GM18507 (cell line): ENCODE measurements at regions not wholly inside any gene's neighbourhood (a gene's known extent, or its start where the extent isn't known, plus 50 kb on each side); places are given as distances from the start of the nearest gene placed in this dataset.

Experiments used
- DNase-seq: peaks from one replicate; pipeline ENCODE4 v3.0.0; 2011; ENCODE audit warnings: low read depth; ENCODE audit not compliant: insufficient read length; ENCODE audit errors: extremely low spot score
- FAIRE-seq: peaks from 2 replicates; lab custom pipeline; 2011; peaks lifted over from hg19 to GRCh38; lab: Jason Lieb, UNC

DNA sequence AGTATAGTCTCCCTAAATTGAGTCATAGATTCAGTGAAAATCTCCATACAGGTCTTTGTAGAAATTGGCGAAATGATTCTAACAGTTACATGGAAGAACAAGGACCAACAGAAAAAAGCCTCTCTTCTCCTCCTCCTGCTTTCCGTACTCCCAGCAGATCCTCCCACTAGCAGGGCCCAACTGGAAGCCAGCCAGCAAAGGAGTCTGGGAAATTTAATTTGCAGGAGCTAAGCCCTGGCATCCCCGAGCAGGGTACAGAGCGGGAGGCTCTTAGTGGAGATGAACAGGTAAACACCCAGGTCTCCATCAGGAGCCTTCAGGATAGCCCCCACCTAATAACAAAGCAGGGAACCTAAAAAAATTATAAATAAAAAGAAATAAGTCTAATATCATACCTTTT, 1473.8 kb downstream of the TBC1D22A start:
- DNase-seq, result no peak
- no peak for FAIRE-seq

DNA sequence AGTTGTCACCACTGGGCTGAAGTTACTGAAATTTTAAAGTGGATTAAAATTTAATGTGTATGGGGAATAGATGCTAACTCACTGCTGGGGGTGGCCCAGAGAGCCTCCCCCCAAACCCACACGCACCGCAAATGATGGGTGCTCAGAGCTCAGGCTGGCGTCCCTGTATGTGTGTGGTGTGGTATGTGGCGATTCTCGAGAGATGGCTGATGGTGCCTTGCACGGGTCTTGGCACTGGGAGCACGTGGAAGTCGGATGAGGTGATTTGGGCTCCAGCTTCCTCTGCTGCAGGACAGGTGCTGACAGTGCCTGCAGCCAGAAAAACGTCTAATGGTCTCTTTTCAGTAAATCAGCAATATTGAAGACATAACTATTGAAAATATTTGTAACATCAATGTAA, 1473.3 kb downstream of the TBC1D22A start:
- FAIRE-seq (no peak), DNase-seq (no peak)

DNA sequence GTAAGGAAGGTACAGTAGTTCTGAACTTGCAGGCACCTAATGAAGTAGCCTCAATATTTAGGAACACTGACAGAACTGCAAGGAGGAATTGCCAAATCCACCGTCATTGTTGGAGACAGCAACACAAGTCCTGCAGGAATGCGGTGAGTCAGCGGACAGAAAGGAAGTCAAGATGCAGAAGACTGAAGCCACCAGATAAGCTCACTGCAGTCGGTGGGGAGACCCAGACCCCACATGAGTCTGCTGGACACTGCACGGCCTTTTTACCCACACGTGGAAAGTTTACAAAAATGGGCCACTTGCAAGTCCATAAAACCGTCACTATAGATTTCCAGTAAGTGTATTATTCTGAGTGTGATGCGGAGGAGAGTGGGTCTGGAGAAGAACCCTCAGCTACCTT, 1471.6 kb downstream of the TBC1D22A start:
- DNase-seq (no peak), FAIRE-seq (no peak)

DNA sequence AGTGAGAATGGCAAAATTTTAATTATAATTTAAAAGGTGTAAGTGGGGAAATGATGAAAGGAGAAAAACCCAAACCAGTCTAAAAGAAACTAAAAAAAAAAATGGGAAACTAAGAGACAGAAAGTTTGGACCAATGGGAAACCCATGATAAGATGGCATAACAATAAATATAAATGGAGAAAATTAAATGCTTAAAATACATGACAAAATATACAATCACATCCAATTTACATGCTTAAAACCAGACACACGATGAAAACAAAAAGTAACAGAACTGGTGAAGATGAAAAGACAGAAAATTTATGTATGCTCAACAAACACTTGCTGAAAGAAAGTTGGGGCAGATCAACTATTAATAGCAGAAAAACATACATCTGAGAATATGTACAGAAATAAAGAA, 1471.1 kb downstream of the TBC1D22A start:
- DNase-seq (no peak), FAIRE-seq (no peak)

DNA sequence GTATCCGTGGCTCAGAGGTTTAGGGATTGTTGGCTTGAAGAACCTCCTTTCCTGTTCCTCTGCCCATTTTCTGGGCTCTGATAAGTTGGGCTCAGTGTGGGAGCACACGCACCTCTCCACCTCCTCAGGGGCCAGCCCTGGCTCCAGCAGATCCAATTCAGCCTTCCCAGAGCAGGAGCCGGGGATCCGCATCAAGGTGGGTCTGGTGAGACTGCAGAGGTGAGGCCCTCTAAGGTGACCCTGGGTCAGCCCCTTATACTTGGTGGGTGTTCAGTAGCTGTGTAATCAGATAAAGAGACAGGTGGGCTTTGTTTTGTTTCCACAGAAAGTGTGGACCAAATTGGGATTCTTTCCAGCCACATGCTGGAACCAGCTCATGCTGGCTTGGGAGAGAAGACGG, 1466.0 kb downstream of the TBC1D22A start:
- DNase-seq, result no peak
- FAIRE-seq, result no peak

DNA sequence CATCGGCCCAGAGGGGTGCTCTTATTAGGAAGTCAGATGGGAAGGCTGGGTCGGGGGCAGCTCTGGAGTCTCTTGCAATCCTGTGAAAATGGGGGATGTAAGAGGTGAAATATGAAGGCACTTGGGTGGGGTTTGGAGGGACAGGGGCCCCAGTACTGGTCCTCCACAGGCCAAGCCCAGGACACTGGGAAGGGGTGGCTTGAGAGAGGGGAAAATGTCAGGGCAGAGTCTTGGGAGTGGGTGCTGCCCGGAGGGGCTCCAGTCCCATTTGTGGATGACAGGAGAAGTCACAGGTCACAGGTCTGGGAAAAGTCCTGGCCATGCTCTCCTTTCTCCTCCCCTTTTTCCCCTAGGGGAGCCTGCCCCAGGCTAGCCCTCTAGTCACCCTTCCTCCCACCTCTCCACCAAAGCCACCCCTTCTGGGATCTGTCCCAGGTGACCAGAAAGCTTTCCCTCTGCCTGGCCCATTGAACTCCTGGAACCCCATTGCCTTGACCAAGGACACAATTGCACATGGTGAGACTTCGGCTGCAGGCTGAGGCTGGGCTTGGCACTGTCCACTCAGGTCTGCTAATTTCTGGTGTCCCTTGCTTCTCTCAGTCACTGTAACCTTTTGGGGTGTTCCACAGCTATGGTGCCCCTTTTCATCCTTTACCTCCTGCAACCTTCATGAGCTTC, 1465.0 kb downstream of the TBC1D22A start:
- FAIRE-seq (no peak), DNase-seq (no peak)

DNA sequence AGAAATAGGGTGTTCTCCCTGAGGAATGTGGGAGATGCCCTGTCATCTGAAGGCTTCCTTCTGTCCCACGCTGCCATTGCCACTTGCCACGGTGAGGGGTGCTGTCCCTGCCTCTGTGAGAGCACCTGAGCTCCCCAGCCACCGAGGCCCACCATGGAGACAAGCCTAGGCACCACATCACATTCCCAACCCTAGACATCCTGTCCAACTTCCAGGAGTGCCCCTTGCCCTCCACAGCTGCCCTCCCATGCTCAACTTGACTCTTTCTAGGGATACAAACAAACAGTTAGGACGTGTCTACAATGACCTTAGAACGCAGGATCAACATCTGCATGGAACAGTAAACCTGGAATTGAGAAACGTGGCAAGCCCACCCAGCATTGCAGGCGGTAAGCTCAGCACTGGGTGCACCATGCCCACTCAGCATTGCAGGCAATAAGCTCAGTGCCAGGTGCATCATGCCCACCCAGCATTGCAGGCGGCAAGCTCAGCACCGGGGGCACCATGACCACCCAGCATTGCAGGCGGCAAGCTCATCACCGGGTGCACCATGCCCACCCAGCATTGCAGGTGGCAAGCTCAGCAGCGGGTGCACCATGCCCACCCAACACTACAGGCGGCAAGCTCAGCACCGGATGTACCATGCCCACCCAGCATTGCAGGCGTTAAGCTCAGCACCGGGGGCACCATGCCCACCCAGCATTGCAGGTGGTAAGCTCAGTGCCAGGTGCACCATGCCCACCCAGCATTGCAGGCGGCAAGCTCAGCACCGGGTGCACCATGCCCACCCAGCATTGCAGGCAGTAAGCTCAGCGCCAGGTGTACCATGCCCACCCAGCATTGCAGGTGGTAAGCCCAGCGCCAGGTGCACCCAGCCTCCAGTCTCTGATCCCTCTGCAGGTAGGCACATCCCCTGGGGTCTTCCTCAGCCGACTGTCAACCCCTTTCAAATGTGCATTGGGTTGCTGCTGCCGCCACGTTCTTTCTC, 1463.9 kb downstream of the TBC1D22A start:
- DNase-seq (no peak), FAIRE-seq (no peak)

DNA sequence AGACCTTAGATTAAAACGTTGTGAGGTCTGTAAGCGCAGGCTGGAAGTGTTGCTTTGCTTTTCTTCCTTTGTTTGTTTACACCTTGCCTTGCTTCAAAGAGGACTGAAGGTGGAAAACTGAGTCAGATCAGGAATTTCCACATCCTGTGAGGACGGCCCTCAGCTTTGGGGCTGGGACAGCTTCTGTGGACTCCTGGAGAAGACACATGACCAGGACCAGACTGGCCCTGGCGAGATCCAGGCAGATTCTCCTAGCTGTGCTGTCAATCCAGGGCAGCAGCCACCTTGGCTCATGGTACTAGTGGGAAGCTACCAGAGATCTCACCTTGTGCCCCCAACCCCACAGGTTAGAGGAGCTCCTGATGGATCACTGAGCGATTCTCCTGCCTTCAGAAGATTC, 1461.9 kb downstream of the TBC1D22A start:
- DNase-seq (no peak), FAIRE-seq (no peak)

DNA sequence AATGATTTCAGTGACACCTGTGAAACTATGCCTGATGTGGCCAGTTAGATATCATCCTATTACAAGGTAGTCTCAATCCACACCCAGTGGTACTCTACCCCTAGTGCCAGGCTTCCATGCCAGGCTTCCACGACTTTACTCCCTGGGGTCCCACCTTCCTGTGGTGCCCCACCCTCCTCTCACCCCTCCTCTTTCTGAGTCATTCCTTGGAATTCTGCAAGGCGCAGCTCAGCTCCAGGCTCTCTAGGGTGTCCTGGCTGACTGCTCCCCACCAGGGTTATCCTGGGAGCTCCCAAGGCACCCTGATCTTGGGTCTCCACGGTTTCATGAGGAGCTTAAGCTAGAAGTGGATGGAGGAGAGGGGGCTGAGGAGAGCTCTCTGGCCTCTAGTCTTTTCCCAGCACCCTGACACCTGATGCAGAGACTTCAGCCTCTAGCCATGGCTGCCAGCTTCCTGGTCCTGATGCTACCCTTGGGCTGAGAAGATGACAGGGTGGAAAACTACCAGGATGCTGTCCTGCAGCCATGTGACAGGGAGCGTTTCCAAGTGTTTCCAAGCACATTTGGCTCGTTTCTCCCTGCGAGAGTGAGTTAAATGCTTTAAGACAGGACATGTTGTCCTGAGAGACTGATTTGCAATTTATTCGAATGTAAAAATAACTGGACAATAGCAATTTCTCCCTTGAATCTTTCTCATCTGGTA, 1461.2 kb downstream of the TBC1D22A start:
- no peak for DNase-seq

DNA sequence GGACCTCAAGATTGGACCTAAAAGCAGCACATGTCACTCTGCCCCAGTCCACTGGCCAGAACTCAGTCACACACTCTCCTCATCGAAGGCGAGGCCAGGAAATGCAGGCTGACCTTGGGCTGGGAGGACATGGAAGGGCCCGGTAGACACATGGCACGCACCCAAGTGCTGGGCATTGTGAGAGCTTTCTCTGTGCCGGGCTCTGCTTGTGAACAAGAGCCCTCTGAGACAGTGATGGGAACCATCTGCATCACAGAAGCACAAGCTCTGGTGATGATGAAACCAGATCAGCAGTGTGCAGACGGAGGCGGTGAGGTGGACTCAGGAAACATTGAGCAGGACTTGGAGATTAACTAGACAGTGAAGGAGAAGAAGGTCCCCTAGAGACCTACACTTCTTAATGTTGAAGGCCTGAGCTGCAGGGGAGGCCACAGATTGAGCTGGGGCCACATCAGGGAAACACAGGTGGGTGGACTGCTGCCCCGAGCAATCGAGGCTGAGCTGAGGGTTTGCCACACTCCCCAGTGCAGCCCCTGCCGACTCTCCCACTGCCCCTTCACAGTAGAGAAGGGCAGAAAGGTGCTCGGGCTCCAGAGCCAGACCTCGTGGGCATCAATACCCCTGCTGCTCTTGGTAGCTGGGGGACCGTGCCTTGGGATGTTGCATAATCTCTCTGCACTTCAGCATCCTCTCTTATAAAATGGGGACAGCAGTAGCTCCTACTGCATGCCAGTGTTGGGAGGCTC, 1460.5 kb downstream of the TBC1D22A start:
- FAIRE-seq (no peak), DNase-seq (no peak)

More for the DNA sequence above, 1461.2 kb downstream of the TBC1D22A start:
- FAIRE-seq, result no peak

DNA sequence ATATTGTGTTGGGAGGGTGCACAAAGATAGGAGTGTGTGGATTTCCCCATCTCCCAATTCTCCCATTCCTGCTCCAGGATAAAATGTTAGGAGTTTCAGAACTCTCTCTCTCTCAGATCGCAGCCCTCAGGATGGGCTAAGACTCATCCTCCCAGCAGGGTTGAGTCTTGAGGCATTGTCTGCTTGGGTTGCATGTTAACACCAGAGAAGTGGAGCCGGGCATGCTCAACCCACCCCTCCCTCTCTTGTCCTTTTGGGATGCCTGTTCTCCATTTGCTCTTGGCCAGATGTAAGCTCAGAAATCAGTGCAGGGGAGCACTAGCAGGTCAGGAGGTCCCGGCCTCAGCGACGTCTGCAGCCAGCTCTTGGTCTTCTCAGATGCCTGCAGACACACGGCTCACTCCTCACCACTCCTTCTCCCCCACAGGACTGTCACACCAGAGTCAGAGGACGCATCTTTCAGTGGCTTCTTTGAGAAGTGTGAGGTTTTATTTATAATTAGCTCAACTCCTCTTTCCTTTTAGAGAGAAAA, 1456.5 kb downstream of the TBC1D22A start:
- DNase-seq, result no peak
- FAIRE-seq, result no peak

DNA sequence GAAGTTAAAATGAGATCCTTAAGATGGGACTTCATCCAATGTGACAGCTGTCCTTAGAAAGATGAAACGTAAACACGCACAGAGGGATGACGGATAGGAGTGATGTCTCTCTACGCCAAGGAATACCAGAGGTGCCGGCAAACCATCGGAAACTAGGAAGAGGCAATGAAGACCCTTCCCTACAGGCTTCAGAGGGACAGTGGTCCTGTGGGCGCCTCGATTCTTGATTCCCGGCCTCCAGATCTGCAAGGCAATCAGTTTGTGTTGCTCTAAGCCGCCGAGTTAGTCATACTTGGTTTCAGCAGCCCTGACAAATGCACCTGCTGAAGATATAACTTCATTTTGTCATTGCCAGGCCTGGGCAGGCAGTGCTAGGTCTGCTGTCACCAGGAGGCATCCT, 1455.1 kb downstream of the TBC1D22A start:
- DNase-seq (no peak), FAIRE-seq (no peak)

DNA sequence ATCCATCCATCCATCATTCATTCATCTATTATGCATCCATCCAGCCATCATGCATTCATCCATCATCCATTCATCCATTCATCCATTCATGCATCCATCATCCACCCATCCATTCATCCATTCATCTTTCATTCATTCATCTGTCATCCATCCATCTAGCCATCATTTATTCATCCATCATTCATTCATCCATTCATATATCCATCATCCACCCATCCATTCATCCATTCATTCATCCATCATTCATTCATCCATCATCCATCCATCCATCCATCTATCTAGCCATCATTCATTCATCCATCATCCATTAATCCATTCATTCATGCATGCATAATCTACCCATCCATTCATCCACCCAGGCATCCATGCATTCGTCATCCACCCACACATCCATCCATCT, 1450.3 kb downstream of the TBC1D22A start:
- FAIRE-seq (no peak), DNase-seq (no peak)

DNA sequence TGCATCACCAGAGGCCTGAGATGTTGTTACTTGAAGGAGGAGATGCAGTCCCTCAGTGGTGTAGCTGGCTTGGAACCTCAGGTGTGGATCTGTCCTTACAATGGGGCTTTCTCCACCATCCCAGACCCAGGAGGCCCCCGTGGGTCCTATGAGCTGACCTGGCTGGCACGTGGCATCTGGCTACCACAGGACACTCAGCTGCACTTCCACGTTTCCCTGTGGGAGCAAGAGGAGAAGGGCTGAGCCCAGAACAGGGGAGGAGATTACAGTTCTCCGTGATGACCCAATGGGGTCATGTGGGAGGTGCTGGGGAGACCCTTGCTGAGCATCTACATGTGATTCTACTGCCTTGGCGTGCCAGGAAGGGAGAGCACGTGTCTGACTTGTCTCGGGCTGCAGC, 1448.4 kb downstream of the TBC1D22A start:
- FAIRE-seq (no peak), DNase-seq (no peak)

DNA sequence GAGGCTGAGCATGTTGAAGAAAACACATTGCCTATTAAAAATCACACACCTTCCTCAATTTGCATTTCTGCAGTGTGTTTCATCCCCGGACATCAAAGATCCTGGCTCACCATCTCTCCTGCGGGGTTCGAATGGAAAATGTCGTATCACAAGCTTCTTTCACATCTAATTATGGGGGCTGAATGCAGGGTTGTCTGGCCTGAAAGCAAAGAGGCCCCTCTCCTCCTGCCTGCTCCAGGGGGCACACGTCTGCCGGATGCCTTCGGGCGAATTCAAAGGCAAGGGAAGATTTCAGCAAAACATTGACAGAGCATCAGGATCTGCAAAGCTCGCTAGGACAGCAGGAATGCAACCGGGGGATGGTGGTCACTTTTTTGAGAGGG, 1447.7 kb downstream of the TBC1D22A start:
- DNase-seq (no peak), FAIRE-seq (no peak)

DNA sequence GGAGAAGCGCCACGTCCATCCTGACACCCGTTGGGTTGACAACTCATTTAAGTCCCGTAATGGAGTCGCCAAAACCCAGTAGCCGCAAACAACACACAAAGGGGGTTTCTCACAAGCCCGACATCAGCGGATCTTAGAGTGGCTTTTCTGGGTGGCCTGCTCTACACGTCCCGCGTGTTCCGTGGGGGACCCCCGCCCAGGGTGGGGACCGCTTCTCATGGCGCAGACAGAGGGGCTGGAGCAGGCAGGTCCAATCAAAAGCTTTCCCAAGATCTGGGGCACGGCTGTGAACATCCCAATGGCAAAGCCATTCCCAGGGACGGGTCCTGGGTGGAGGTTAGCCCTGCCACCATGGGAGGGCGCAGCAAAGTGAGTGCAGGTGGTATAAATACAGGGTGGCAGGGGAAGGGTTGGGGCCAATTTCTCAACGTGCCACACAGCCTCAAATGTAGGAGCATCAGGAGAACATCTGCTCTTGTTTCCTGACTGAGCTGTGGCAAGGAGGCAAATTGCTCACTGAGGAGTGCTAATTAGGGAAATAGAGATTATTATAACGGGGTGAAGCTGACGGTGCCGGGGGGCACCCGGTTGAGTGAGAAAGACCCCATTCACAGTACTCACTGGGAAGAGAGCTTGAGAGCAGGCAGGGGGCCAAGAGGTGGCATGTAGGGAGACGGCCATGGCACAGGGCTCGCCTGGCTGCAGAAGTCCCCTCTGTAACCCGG, 1447.2 kb downstream of the TBC1D22A start:
- no peak for FAIRE-seq
- no peak for DNase-seq

DNA sequence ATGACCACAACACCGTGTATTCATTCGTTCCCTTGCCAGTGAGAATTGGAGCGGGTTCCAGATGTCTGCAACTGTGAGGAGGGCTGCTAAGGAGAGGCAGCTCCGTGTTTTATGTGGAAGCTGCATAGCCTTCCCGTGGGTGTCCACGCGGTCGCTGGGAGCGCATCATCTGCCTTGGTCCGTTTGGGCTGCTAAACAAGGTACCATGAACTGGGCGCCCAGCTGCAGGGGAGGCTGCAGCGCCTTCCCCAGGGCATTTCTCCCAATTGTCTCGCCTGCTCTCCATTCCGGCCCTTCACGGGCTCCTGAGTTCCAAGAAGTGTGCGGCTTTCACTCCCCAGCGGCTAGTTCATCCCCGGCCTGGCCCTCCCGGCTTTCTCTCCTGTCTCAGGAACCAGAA, 1446.4 kb downstream of the TBC1D22A start:
- FAIRE-seq (no peak), DNase-seq (no peak)

DNA sequence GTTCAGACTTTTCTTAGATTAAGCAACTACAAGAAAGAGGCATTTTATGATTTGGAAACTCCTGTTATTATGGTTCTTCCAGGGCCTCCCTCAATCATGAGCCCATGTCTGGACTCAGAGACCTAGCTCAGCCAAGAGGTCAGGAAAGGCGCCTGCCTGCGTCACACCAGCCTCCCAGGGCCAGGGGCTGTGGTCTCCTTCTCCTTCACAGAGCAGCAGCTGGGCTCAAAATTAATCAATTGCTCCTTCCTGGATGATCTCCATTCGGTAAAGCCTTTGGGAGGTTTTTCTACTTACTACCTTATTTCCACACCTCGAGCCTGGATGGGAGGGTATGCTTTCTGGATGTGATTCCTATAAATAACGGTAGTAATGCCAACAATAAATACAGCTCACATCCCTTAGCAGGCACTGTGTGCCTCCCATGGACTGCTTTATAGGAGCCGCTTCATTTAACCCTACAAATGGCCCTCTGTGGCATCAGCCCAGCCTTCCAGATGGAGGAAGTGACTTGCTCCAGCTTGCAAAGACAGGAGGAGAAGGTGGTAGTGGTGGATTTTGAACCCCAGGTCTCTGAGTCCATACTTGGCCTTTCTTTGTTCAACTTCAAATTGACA, 1445.6 kb downstream of the TBC1D22A start:
- DNase-seq (no peak), FAIRE-seq (no peak)
